Activated naive CD4-positive, alpha-beta T cell treated with anti-CD3 and anti-CD28 coated beads, Interleukin-2, amount 50 U/mL, for 16 hours (primary cell): ENCODE measurements at regions not wholly inside any gene's neighbourhood (a gene's known extent, or its start where the extent isn't known, plus 50 kb on each side); places are given as distances from the start of the nearest gene placed in this dataset.

Source experiments
- DNase-seq: peaks from one replicate; pipeline ENCODE4 v3.0.0-alpha.2; 2020

DNA sequence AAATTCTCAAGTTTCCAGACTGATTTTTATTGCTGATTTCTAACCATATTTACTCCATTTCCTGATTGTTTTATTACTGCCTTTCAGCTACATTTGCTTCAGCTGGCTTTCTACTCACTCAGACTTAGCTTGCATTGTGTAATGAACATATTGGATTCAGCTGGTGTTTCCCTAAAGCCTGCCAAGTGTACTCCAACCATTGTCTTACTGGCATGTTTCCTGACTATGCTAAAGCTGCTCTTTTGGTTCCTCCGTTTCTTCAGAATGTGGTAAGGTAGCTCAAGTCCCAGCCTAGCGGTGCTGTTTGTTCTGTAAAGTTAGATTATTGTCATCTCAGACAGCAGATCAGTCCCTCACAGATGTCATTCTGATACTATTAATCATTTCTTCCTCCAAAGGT is 53.1 kb upstream of the GLRA2 start:
- DNase-seq, result no peak

DNA sequence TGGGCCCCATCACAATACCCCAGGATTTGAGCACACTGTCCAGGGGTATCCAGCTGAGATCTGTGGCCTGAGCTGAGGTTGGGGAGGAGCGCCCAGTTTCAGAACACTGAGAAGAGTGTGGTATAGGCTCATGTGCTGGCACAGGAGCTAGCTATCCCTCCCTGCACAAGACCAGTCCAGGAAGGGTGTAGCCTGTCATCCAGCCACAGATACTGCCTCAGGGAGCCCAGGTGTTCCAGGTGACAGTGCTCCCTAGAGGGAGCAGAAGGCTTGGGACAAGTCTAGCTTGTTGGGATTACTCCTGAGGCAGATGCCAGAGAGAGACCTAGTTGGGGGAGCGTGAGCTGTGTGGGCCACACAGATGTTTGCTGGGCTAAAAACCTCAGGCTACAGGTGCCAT is 79.6 kb upstream of the GLRA2 start:
- no peak for DNase-seq

DNA sequence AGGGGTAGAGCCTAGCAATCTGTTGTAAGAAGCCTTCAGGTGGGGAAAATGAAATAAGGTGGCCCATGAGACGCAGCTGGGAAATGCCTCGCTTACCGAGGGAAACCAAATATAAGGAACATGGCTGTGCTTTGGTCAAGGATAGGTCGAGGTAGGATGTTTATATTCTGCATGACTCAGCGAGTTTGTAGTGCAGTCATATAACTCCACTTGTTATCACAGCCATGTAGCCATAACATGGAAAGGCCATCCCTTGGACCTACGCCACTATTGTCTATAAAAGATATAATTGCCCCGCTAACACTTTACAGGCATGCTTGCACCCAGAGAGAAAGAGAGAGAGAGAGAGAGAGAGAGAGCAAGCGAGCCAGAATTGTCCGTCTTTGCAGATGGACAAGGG is 80.9 kb upstream of the GLRA2 start:
- DNase-seq, result no peak

DNA sequence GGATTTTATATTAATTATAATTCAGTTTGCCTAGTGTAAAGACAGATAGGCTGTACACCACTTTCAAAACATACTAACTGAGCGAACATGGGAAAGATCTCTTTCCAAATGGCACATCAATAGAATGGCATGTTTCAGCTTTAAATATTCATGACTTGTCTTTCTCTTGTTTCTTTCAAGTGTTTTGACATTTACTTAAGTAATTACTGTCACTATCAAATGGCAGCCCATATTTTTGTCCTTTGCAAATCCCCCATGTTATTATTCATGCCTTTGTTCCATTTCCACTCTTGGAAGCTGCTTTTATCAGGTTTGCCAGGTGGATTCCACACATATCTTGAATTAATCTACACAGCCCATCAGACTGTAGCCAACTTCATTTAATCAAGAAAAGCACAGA is 89.2 kb upstream of the GLRA2 start:
- no peak for DNase-seq

DNA sequence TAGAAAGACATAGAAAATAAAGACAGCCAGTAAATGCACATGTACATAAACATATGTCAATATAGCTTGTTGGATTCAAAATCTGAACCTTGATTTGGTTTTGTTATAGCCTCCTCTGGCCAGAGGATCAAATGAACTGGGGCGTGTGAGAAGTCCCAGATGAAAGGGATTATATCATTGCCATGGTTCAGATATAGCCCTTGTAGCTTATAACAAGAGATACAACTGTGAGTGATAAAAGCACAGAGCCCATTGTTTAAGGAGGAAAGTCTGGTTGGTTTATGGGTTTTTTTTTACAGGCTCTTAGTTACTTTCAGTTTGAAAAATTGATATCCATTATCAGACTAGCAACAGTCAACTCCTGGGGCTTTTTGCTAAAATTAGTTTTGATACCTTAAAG is 101.7 kb upstream of the GLRA2 start:
- no peak for DNase-seq

DNA sequence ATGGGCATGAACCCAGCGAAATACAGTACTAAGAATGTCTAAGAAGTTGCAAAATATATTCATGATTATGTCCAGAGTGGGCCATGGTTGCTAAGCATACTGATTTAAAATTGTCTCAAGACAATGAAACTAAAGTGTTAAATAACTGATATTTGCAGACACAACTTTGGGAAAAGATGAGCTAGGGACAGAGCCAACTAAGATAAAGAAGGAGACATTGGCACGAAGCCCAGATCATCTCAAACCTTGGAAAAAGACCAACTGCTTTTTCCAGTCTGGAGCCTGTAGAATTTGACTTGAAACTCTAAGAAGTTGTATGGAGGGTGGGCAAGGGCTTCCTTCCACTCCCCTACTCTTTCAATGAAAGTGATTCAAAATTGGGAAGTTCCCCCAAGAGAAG is 108.5 kb upstream of the GLRA2 start:
- DNase-seq, result no peak

DNA sequence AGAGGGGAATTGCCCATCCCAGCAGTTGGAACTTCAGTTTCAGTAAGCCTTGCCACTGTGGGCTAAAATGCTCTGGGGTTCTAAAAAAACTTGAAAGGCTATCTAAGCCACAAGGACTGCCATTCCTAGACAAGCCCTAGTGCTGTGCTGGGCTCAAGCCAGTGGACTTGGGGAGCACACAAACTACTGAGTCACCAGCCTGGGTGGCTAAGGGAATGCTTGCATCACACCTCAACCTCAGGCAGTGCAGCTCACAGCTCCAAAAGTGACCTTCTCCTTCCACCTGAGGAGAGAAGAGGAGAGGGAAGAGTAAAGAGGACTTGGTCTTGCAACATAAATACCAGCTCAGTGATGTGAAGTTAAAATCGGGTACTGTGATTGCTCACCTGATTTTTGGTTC is 116.7 kb upstream of the GLRA2 start:
- no peak for DNase-seq

DNA sequence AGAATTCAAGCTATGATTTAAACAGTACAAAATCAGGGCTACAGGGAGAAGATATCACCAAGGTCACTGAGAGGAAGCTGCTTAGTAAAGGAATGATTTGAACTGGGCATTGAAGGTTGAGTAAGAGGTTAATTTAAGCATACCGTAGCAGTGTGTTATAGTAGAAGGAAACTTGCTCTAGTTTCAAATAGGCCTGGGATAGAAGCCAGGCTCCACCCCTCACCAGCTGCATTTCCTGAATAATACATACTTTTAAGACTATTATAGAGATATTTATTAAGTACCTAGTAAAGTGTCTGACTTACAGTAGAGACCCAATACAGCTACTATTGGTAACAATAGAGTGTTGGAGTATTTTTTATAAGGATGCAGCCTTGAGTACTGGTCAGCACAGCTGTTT is 118.0 kb upstream of the GLRA2 start:
- no peak for DNase-seq

DNA sequence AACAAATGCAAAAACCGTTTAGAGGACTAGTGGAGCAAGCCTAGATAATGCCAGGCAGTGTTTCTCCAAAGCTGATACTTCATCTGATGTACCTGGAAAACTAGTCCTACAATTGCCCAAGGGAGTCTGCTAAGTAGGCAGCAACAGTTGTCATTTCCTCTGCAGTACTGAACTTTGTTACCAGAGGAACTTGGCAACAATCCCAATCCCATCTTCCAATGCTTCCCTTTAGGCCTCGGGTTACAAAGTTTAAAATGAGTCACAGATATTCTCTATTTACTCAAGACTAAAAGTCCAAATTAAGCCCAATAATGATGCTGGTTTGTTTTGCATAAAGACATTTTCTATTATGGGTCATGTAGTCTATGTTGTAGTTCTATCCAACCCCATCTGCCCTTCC is 120.0 kb upstream of the GLRA2 start:
- no peak for DNase-seq

DNA sequence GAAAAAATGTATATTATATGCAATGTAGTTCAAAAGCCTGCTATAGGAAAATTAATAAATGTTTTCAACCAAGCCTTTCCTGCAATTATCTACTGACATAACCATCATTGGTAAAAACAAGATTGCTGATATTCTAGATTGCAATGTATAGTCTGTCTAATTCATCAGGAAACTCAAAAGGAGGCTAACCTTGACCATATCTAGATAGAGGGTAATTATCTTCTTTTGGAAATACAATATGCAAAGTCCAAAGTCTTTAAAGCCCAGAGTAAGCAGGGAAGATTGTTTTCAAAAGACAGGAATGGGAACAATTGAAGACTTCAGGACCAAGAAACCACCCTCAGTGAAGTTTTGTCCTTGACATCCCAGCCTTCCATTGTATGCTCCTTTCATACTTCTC is 123.1 kb upstream of the GLRA2 start:
- DNase-seq, result no peak

DNA sequence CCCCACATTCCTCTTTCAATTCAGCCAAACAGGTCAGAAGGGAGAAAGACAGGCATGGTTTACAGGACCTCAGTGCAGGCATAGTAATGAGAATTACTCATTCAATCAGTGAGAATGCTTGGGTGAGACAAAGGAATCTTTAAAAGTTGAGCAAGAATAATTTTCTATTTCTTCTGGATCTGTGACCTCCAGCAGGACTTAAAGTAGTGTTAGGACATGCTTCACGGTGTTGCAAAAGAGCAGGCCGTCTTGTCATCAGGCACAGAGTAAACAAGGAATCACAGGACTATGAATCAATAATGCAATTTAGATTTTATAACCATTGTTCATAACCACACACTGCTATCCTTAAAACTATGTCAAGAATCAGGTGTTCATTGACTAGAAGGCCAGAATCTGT is 130.6 kb upstream of the GLRA2 start:
- DNase-seq, result no peak

DNA sequence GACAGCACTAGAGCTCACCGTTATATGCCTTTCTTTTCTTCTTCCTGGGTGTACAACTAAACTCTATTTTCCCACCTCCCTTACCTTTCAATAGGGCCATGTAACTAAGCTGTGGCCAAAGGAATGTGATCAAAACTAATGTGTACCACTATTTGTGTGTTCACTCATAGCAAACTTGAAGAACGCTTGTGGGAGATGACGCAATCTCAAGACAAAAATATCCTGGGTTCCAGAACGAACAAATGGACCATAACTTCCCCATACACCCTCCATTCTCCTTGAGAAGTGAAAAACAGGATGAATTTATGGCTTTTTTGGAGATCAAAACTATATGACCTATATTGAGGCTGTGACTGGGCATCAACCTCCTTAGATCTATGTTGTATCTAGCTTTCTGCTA is 139.7 kb upstream of the GLRA2 start:
- no peak for DNase-seq

DNA sequence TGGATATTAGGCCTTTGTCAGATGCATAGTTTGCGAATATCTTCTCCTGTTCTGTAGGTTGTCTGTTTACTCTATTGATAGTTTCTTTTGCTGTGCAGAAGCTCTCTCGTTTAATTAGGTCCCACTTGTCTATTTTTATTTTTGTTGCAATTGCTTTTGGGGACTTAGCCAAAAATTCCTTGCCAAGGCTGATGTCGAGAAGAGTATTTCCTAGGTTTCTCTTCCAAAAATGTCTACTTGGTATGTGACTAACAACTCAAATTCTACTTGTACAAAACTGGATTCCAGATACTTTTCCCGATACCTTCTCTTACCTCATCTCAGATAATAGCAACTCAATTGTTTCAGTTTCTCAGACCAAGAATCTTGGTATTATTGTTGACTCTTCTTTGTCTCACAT is 142.4 kb upstream of the GLRA2 start:
- DNase-seq, result no peak

DNA sequence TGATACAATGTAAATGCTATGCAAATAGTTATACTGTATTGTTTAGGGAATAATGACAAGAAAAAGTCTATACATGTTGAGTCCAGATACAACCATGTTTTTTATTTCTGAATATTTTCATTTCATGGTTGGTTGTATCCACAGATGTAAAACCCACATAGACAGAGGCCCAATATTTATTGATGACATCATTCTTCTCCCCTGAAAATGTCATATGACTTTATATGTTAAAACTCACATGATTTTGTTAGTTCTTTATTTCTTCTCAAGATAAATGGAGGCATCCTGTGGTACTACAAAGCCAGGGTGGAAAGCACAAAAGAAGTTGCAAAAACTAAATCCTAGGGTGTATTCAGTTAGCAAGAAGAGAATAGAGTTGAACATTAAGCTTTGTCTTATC is 149.3 kb upstream of the GLRA2 start:
- DNase-seq, result no peak

DNA sequence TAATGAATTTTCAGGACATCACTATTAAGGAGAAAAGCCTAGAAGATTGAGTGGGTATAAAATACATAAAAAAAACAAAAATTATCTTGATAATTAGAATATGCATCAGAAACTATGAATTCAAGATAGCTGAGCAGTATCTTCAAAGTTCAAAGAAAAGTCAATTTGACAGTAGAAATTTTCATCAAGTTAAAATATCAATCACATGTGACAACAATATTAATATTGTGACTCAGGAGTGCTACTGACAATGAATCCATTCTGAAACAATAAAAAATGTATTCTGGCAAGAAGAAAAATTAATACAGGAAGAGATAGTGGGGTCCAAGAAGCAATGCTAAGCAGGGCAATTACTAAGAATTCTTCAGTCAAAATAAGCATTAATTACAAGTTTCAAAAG is 151.9 kb upstream of the GLRA2 start:
- no peak for DNase-seq

DNA sequence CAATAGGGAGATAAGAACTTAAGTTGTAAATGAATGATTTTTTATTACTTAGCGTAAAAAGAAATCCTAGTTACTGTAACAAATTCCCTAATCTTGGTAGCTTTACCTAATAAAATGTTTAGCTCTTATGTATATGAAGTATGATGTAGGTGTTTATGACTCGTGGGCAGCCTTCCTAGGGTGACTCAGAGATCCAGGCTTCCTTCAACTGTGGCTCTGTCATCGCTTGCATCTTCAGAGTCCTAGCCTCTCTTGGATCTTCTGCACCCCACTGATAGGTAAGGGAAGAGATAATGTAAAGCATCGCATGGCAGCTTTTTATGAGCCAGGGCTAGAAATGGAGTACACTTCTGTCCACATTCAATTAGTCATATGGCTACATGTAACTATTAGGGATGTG is 165.6 kb upstream of the GLRA2 start:
- DNase-seq, result no peak

DNA sequence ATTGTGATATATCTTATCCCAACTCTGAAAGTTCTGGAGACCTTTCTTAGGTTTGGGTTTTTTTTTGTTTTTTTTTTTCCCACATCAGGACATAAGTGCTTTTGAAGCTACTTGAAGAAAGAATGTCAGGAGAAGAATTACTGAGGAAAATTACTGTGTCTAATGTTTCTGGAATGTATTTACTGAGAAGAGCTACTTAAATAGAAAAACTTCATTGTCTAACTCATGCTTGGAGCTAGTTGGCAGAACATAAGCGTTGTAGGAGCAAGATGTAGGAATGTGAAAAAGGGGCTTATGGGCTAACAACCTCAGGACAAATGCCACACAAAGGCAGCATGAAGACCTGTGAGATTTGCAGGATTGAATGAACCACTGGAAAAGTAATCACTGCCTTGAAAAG is 166.6 kb upstream of the GLRA2 start:
- DNase-seq, result no peak

DNA sequence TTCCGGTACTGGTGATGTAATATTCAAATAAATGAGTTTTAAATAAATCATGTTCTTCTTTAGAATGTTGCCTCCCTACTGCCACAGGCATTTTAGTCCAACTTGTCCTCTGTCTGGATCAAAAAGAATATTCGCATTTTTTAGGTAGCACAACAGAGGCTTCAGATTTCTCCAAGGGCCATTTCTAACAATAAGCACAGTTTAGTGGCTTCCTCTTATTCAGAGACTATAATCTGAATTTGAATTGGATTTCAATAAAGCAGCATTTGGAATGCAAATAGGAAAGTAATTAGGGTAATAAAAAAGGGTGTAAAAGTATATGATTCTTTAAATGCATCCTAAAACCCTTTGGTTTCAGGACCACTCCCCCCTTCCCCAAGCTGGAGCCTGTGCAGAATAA is 167.9 kb upstream of the GLRA2 start:
- no peak for DNase-seq

DNA sequence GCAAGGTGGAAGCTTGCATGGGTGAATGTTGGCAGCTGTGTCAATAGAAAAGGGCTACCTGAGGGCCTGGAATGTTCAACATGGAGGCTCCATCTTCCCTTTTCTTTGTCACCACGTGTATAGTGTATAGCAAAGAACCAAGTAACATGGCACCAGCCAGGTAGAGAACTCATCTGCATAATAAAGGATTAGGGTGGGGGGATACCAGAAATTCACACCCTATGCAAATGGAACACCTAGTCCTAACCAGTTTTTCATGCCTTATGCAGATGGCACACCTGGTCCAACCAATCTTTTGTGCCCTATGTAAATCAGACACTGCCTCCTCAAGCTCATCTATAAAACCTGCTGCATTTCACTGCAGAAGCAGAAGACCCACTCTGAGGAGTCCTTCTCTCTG is 169.6 kb upstream of the GLRA2 start:
- DNase-seq, result no peak

DNA sequence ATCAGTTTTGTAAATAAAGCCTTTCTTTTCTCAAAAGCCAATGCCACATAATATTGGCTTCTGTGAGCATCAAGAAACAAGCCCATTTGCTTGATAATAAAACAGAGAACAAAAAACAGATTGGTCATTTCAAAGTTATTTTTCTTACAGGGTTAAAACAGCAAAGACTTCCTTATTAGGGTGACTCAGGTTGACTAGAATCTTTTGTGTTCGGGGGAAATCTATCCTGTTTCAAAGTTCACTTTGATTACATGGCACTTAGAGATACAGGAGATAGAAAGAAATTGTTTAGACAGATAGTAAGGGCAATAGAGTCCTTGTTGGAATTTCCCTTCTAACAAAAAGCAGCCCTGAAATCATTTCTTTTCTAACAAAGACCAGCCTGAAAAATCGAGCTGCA is 170.0 kb upstream of the GLRA2 start:
- DNase-seq, result no peak

DNA sequence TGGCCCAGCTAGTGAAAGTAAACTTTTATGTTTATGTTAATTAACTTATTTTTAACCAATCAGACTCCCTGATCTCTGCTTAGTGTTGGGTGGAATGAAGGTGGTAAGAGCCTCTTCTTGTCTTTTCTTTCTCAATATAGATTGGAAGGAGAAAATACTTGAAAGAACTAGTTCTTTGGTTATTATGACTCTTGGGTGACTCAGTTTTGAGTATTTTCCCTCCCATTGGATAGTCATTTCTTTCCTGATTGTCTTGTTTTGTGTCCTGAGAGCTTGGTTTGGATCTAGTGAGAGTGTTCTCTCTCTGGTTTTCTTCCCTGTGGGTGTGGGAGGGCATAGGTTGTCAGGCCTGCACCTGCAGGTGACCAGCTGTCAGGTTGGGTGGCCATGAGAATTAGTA is 172.0 kb upstream of the GLRA2 start:
- DNase-seq, result no peak

DNA sequence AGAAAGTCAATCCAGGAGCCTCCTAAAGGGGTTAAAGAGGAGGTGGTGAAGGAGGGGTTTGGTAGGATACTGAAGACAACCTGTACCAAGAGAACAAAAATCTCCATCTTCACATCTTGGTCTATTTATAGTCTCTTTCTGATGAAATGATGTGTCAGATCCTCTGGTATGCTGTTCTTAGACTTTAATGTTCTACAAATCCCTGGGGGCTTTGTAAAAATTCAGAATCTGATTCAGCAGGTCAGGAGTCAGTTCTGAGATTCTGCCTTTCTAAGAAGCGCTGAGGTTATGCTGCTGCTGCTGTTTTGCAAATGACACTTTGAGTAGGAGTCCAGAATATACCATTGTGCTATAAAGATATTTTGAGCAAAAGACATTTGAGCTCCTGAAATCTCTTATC is 172.9 kb upstream of the GLRA2 start:
- no peak for DNase-seq

DNA sequence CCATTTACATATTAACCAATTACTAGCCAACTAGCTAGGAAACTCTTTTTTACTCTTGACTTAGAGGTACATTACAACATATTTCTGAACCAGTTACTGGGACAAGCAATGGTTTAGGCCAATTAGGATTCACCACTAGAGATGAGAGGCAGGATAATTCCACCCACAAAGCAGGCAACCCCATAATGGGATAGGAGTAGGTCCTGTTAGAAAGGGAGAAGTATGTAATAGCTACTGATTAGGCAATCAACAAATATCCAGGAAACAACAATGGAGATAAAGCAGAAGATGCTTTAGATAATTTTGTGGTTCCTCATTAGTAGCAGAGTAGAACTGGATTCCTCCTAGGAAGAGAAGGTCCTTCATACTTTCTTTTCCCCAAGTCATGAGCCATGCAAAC is 173.8 kb upstream of the GLRA2 start:
- DNase-seq, result no peak

DNA sequence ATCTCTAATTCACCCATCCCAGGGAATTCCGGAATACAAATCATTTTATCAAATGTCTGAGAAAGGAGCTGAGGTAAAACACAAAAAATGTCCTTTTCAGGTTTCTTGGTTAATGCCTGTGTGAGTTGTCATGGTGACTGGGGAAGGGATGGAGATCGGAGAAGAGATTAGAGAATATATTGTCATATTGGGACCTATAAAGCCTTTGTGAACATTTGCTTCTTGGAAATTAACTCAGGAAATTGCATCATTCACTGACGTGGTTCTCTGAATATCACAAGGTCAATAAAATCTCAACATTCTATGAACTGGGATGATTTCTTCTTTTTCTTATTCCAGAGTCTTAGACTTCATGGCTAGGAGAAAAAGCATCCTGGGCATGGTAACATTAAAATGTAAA is 174.8 kb upstream of the GLRA2 start:
- no peak for DNase-seq

DNA sequence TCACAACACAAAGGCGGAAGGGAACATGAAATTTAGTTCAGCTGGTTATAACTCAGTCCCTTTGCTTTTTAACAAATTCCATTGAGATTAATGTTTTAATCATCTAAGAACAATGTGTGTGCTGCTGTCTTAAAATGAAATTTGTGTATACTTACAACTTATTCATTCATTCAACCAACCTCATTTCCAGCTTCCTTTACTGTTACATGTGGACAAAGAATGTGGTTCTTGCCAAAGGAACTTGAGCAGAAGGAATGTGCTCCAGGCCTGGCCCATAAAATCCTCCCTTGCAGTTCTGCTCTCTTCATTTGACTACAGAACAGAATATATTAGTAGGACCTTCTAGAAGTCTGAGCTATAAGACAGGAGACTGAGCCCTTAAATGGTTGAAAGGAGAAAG is 176.8 kb upstream of the GLRA2 start:
- no peak for DNase-seq

DNA sequence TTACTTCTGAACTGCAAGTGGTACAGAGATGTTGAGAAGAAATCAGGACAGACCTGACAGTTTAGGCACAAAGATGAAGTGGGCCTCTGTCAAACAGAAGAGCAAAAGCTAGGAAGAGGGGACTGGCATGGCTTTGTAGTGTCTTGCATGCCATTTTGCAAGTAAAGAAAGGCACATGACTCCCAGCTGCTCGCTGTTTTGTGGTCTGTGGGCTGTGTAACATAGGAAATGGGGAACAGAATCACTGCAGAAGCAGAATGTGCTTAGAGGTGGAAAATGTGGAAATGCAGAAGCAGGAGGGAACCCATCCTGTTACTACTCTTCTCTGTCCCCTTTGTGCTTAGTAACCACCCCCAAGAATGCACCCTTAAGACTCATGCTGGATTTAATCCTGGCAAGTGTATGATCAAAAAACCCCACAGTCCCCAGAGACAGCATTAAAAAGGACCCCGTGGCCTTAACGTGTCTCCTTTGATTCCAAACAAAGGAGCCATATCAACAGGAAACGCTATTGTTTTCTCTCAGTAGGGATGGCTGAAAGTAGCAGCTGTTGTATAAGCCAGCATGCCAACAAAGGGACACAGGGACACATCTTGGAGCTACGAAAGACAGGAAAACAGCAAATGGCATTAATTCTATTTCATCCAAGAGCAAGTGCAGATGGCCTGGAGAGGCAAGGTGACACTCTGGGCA is 177.6 kb upstream of the GLRA2 start:
- no peak for DNase-seq
